Stimulated activated naive CD8-positive, alpha-beta T cell treated with anti-CD3 and anti-CD28 coated beads, Interleukin-15, amount 100 ng/mL, for 72 hours (primary cell): ENCODE measurements at regions not wholly inside any gene's neighbourhood (a gene's known extent, or its start where the extent isn't known, plus 50 kb on each side); places are given as distances from the start of the nearest gene placed in this dataset.

Experiments used
- ATAC-seq: fragments of 150-1000 bp; cut with Tn5 transposase; 2 replicates; pipeline ENCODE4 v1.10.0; 2021; ENCODE audit warnings: mild to moderate bottlenecking, moderate library complexity
- DNase-seq, 2 donors: peaks; one replicate each; pipeline ENCODE4 v3.0.0; 2021 to 2022
- H3K27ac Mint-ChIP-seq, 2 donors: one replicate each; pipeline ENCODE4 v1.8.0; 2022; ENCODE audit warnings: mild to moderate bottlenecking in 2 of 2, mixed read lengths in 2 of 2, moderate library complexity in 2 of 2
- H3K27me3 Mint-ChIP-seq: one replicate; pipeline ENCODE4 v1.8.0; 2022; ENCODE audit warnings: mixed read lengths
- H3K4me1 Mint-ChIP-seq: one replicate; pipeline ENCODE4 v1.8.0; 2022; ENCODE audit warnings: mild to moderate bottlenecking, mixed read lengths
- H3K4me3 Mint-ChIP-seq, 2 donors: one replicate each; pipeline ENCODE4 v1.8.0; 2022; ENCODE audit warnings: mild to moderate bottlenecking in 2 of 2, mixed read lengths in 2 of 2, moderate library complexity in 1 of 2
- H3K9me3 Mint-ChIP-seq, 2 donors: one replicate each; pipeline ENCODE4 v1.8.0; 2022; ENCODE audit warnings: mixed read lengths in 2 of 2

DNA sequence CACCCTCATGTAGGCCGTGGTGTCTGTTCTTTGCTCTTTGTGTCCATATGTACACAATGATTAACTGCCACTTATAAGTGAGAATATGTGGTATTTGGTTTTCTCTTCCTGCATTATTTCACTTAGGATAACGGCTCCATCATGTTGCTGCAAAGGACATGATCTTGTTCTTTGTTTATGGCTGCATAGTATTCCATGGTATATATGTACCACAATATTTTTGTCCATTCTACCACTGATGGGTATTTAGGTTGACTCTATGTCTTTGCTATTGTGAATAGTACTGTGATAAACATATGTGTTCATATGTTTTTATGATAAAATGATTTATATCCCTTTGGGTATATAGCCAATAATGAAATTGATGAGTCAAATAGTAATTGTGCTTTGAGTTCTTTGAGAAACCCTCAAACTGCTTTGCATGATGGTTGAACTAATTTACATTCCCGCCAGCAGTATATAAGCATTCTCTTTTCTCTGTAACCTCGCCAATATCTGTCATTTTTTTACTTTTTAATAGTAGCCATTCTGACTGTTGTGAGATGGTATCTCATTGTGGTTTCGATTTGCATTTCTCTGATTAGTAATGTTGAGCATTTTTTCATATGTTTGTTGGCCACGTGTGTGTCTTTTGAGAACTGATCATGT, 174.4 kb upstream of the NT5E start:
- Mint-ChIP-seq H3K27me3 (peaks cover 2% of the 10 kb centered on the region), H3K9me3 (peaks cover 0 to 9% of the 10 kb centered on the region in 2 donors), H3K27ac (no peak overlapping the region), H3K4me1 (no peaks in the 10 kb centered on the region), H3K4me3 (no peak overlapping the region)
- no peak for DNase-seq
- no peak for ATAC-seq

DNA sequence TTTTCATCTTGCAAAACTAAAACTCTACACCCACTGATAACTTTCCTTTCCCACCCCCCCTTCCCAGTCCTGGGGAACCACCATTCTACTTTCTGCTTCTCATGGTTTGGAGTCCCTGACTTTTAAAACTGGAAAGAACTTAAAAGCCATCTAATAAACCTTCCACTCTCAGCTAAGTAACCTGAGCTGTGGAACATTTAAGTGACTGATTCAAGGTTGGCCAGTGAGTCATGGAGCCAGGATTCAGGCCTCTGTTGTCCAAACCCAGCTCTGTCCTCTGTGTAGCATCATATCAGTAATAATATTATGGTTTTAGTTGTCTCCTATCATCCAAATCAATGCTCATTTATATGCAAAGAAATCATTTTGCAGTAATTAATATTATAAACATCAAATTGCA, 176.0 kb upstream of the NT5E start:
- ATAC-seq (no peak), DNase-seq (no peak)
- peaks cover 0 to 9% of the 10 kb centered on the region in 2 donors for H3K9me3 Mint-ChIP-seq
- H3K4me1 Mint-ChIP-seq = no peaks in the 10 kb centered on the region
- peaks cover 8% of the 10 kb centered on the region for H3K27me3 Mint-ChIP-seq
- no peak overlapping the region for H3K27ac Mint-ChIP-seq
- no peak overlapping the region for H3K4me3 Mint-ChIP-seq

DNA sequence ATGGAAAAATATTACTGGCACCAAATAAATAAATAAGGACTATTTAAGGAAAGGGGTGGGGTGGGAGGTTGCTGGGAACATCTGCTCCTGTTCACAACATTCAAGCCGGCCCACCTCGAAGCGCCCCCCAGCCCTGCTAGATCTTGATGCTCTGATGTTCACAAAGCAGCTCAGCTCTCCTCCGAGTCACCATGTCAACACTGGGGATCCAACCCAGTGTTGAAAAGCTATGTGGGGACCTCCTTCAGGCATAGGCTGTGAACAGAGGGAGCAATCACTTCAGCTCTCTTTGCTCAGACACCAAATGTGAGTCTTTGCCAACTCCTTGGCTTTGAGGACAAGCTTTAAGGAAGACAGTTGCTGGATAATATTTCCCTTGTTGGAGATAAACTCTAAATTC, 176.8 kb upstream of the NT5E start:
- Mint-ChIP-seq H3K27ac (no peak overlapping the region), H3K27me3 (peaks cover 8% of the 10 kb centered on the region), H3K4me1 (no peaks in the 10 kb centered on the region), H3K9me3 (peaks cover 0 to 11% of the 10 kb centered on the region in 2 donors), H3K4me3 (no peak overlapping the region)
- no peak for DNase-seq
- no peak for ATAC-seq

DNA sequence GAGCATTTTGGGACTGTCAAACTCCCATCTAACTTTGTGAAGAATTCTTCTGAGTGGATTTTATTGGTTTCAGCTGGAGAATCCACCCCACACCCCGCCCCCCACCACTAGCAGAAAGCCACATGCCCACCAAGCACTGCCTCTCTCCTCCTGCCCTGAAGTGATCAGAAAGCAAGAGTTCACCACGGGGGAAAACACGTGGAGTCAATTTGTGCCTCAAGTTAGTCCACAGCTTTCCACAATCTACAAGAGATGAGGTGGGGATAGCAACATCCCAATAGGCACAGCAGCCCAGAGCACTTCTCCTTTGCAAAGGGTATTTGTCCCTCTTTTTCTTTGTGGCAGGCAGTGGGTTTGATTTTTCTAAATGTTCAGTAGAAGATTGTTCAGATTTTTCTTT, 177.3 kb upstream of the NT5E start:
- peaks cover 11% of the 10 kb centered on the region for H3K27me3 Mint-ChIP-seq
- ATAC-seq (no peak), DNase-seq (no peak)
- H3K4me1 Mint-ChIP-seq = no peaks in the 10 kb centered on the region
- no peak overlapping the region for H3K4me3 Mint-ChIP-seq
- no peak overlapping the region for H3K27ac Mint-ChIP-seq
- peaks cover 3 to 16% of the 10 kb centered on the region in 2 donors for H3K9me3 Mint-ChIP-seq

DNA sequence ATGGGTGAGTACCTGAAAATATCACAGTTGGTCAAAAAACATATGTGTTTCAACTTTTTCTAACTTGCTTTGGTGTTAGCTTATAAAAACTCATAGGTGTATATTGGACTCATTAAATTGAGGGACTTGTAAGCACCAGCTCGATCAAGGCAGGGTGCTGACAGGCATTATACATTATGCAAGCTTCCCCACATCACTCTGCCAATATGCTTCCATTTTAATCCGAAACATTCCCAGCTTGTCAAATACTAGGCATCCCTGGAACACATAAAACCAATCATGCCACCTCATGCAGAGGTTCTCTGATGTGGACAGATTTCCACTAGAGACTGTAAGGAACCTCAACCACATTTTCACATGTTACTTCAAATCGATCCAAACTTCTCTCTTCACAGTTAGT, 187.3 kb upstream of the NT5E start:
- no peak for ATAC-seq
- no peaks in the 10 kb centered on the region for H3K4me1 Mint-ChIP-seq
- H3K27ac Mint-ChIP-seq = no peak overlapping the region
- DNase-seq = no peak
- peaks cover 14% of the 10 kb centered on the region for H3K27me3 Mint-ChIP-seq
- H3K9me3 Mint-ChIP-seq = peaks cover 5 to 10% of the 10 kb centered on the region in 2 donors
- no peak overlapping the region for H3K4me3 Mint-ChIP-seq

DNA sequence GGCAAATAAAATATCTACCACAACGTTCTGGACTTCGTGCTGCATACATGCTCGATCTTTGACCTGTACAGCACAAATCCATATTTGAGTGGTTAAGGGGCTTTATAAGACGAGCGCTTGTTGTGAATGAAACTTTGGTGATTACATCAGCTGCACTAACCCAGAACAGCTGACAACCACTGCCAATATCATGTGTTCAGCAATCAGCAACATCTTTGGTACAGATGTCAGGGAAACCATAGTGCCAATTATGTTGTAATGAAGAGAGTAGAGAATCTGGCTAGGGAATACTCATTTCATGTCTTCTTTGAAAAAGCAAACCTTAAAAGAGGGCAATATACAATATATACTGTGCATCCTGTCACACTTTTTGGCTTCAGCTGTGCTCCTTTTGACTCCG, 188.6 kb upstream of the NT5E start:
- no peak for DNase-seq
- no peaks in the 10 kb centered on the region for H3K9me3 Mint-ChIP-seq
- no peak overlapping the region for H3K4me3 Mint-ChIP-seq
- no peak for ATAC-seq
- H3K27me3 Mint-ChIP-seq = peaks cover 10% of the 10 kb centered on the region
- no peak overlapping the region for H3K27ac Mint-ChIP-seq
- no peaks in the 10 kb centered on the region for H3K4me1 Mint-ChIP-seq

DNA sequence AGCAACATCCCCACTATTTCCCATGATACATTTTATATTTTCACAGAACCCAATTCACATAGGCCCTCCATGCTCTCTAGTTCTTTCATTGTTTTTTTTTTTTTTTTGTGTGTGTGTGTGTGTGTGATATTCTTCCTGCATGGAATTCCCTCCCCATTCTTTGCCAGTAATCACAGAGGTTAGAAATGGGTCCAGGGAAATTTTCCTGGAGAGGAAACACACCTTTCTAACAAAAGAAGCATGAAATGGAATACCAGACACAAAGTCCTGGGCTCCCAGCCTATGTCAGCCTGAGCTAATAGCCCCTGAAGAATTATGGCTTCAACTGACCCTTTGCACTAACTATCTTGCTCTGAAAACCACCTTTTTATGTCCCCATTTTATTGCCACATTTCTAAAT, 194.2 kb upstream of the NT5E start:
- ATAC-seq = no peak
- H3K9me3 Mint-ChIP-seq = peaks cover 0 to 5% of the 10 kb centered on the region in 2 donors
- DNase-seq = no peak
- H3K4me1 Mint-ChIP-seq = no peaks in the 10 kb centered on the region
- peaks cover 14% of the 10 kb centered on the region for H3K27me3 Mint-ChIP-seq
- H3K4me3 Mint-ChIP-seq = no peak overlapping the region
- no peak overlapping the region for H3K27ac Mint-ChIP-seq

DNA sequence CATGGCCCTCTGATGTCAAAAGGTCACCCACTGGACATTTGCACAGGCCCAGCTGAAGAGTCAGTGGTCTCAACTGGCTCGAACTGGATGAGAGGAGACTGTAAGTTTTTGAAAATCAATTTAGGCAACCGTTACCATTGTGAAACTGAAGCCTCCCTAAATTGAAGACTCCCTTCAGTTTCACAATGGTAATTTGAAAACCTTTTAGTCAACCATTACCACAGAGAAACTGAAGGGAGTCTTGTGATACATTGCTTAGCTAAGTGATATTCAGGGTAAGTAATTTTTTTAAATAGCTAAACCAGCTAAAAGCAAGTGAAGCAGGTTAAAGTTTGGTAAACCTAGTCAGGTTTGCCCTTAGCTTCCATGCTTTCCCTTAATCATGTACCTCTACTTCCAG, 197.3 kb upstream of the NT5E start:
- no peak overlapping the region for H3K4me3 Mint-ChIP-seq
- no peak overlapping the region for H3K27ac Mint-ChIP-seq
- H3K4me1 Mint-ChIP-seq = no peaks in the 10 kb centered on the region
- H3K27me3 Mint-ChIP-seq = peaks cover 10% of the 10 kb centered on the region
- ATAC-seq (no peak), DNase-seq (no peak)
- peaks cover 0 to 5% of the 10 kb centered on the region in 2 donors for H3K9me3 Mint-ChIP-seq

DNA sequence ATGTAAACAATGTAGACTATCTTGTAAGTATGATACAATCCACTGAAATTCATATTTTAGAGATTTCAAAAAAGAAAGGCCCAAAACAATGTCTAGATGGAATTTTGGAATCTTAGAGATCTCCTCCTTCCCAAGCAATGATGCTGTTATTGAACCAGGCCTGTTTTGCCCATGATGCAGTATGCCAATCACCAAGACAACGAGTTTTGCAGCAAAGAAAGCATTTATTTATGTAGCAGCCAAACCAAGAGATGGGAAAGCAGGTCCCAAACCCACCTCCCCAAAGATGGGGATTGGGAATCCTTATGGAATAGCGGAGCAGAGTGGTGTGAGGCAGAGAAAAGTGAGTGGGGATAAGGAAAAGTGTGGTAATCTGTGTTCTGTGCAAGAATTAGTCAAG, 197.8 kb upstream of the NT5E start:
- no peaks in the 10 kb centered on the region for H3K4me1 Mint-ChIP-seq

DNA sequence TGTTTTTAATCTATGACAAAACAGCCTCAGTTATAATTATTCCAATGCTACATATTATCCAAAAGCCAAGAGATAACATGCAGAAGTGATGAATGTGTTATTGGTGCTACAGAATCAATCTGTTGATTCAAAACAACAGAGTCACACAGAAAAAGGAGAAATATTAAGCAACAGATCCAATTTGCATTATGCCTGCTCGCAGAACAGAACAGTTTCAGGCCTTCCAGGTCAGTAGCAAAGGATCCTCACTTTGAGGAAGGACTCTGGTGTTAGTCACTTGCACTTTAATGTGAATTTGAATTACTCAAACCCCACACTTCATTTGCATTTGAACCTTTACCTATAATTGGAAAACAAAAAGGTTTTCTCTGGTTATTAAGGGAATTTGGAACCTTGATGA, 198.6 kb upstream of the NT5E start:
- DNase-seq (no peak), ATAC-seq (no peak)
- peaks cover 0 to 13% of the 10 kb centered on the region in 2 donors for H3K9me3 Mint-ChIP-seq
- H3K4me3 Mint-ChIP-seq = no peak overlapping the region
- H3K27ac Mint-ChIP-seq = no peak overlapping the region
- no peaks in the 10 kb centered on the region for H3K4me1 Mint-ChIP-seq
- peaks cover 10% of the 10 kb centered on the region for H3K27me3 Mint-ChIP-seq

More for the DNA sequence above, 197.8 kb upstream of the NT5E start:
- H3K27ac Mint-ChIP-seq = no peak overlapping the region
- DNase-seq = no peak
- peaks cover 0 to 9% of the 10 kb centered on the region in 2 donors for H3K9me3 Mint-ChIP-seq
- peaks cover 10% of the 10 kb centered on the region for H3K27me3 Mint-ChIP-seq
- no peak for ATAC-seq
- no peak overlapping the region for H3K4me3 Mint-ChIP-seq

DNA sequence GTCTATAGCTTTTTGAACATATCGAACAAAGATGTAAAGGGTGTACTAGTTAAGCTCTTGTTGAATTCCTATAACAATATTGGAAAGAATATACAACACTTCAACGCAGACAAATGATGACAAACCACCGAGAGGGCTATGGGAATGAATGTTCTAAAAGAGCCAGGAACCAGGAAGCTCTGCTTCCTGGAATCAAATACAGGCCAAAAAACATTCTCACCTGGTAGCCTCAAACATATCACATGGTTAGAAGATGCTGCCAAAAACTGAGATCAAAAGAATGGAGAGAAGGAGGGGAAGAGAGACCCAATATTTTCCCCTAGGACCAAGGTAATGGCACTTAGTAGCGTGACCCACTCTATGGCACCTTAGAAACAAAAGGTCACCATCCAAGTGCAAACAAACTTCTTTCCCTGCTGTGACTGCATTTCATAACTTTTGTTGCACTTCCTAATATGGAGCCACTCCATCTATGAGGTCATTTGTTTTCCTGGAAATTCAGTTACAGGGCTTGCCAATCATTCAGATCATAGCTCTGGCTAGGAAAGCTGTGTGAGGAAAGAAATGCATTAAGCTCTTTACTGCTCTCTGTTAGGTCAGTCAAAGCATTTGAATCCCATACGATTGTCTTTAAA, 199.2 kb upstream of the NT5E start:
- DNase-seq (no peak), ATAC-seq (no peak)
- peaks cover 0 to 13% of the 10 kb centered on the region in 2 donors for H3K9me3 Mint-ChIP-seq
- peaks cover 10% of the 10 kb centered on the region for H3K27me3 Mint-ChIP-seq
- H3K4me1 Mint-ChIP-seq = no peaks in the 10 kb centered on the region
- no peak overlapping the region for H3K27ac Mint-ChIP-seq
- no peak overlapping the region for H3K4me3 Mint-ChIP-seq

DNA sequence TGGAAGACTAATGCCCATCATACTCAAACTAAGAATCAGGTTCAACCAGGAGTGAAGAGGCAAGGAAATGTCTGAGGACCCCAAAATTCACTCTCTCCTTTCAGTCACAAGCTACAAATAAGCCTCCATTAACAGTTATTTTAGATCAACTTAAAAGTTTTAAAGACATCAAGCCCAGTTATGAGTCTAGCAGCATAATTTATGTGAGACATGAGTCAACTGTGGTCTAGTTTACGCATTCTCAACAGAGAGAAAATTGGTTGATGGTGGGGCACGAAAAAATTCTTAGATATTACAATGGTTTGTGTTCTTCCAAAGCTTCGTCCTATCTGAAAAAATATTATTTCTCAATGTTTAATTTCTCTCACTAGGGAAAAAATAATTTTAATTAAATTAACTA, 204.9 kb upstream of the NT5E start:
- DNase-seq (no peak), ATAC-seq (no peak)
- Mint-ChIP-seq H3K9me3 (peaks cover 0 to 8% of the 10 kb centered on the region in 2 donors), H3K4me3 (no peak overlapping the region), H3K27ac (no peak overlapping the region), H3K4me1 (no peaks in the 10 kb centered on the region), H3K27me3 (no peaks in the 10 kb centered on the region)

DNA sequence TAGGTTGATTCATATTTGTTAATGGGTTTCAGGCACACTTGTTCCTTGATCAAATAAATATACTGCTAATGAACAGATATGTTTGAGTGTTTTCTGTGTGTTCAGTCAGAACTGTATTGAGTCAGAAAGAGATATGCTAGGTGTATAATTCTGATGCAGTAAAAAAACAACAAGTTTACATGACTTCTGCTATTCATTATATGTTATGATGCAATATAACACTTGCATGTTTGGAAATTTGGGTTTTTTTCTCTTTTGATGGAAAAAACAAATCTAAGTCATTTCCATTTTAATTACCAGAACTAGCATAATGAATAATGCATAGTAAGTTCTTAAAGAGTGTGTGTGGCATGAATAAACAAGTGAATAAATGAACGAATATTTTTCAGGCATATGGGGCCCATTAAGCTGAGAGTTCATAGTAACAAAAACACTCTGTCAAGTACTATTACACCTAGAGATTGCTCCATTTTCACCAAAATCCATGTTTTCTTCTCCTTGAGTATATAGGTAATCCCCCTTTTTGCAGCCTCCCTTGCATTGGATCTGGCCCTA, 208.3 kb upstream of the NT5E start:
- Mint-ChIP-seq H3K4me1 (no peaks in the 10 kb centered on the region), H3K9me3 (no peaks in the 10 kb centered on the region), H3K27me3 (no peaks in the 10 kb centered on the region), H3K4me3 (no peak overlapping the region), H3K27ac (no peak overlapping the region)
- no peak for ATAC-seq
- DNase-seq = no peak

DNA sequence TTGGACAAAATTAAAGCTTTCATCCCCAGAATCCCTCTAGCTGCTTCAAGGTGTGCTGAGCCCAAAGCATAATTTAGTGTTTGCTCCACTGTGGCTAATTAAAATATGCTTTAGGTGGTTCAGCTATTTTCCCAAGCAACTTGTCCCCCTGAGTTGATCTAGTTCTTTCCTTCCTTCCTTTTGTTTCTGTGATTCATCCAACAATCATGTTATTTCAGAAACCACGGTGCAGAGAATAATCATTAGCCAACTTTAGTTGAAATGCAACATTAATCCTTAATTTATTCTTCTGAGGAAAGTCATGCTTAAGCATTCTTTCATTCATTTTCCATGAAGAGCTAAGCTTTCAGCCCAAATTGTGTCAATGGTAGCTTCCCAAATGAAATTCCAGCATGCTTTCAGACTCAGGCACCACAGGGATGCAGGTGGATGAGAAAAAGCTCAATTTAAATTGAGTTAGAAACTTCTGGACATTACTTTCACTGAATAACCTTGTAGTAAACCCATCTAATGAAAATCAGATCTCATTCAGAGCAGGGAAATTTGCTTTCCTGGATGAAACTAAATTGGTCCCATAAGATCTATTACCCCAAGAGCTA, 209.0 kb upstream of the NT5E start:
- H3K9me3 Mint-ChIP-seq = no peaks in the 10 kb centered on the region
- no peaks in the 10 kb centered on the region for H3K4me1 Mint-ChIP-seq
- DNase-seq (no peak), ATAC-seq (no peak)
- no peak overlapping the region for H3K27ac Mint-ChIP-seq
- no peaks in the 10 kb centered on the region for H3K27me3 Mint-ChIP-seq
- no peak overlapping the region for H3K4me3 Mint-ChIP-seq

DNA sequence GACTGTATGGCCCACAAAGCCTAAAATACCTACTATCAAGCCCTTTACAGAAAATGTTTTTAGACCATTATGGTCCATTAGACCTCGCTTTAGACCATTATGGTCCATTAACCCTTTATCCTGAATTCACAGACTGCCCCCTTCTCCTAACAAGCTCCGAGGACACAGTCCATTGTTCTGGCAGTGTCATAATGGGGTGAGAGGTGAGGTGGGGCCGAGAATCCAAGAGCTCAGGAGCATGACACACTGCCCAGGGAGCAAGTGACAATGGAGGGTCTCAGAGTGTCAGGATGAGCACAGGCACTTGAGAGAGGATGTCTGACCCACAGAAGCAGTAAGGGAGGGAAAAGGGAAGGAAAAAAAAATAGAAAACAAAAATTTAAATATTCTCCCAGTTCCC, 212.4 kb upstream of the NT5E start:
- Mint-ChIP-seq H3K27ac (no peak overlapping the region), H3K9me3 (no peaks in the 10 kb centered on the region), H3K27me3 (no peaks in the 10 kb centered on the region), H3K4me1 (no peaks in the 10 kb centered on the region), H3K4me3 (no peak overlapping the region)
- DNase-seq (no peak), ATAC-seq (no peak)

DNA sequence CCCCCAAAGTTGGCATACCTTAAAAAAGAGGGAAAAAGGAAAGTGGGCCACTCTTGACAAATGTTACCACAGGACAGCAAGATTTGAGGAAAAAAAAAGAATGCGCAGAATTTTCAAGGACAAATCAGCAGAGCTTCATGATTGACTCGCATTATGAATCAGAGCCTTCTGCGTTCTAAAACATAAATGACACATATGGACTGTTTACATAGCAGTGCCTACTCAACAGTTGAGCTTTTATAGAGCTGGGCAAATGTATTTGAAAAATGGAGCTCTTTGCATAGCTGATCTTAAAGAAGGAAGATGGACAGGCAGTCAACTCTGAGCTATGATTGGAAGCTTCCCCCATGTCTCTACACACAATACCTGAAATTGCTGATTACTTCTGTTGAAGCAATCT, 213.2 kb upstream of the NT5E start:
- no peaks in the 10 kb centered on the region for H3K9me3 Mint-ChIP-seq
- H3K27me3 Mint-ChIP-seq = no peaks in the 10 kb centered on the region
- peak overlapping the region in 1 of 2 donors; percentile 51 for H3K27ac Mint-ChIP-seq
- DNase-seq (no peak), ATAC-seq (no peak)
- no peaks in the 10 kb centered on the region for H3K4me1 Mint-ChIP-seq
- no peak overlapping the region for H3K4me3 Mint-ChIP-seq
